ENCODE measurements at regions not wholly inside any gene's neighbourhood (a gene's known extent, or its start where the extent isn't known, plus 50 kb on each side); places are given as distances from the start of the nearest gene placed in this dataset.
"Not testable (repeated sequence)": the region's sequence is repeated elsewhere in the genome, so short reads cannot be mapped to it uniquely, and the experiment has no call there.

GRCh38 chr1:47690341-47691250 is 252.8 kb downstream of the FOXD2 start:
- no peaks in the 10 kb centered on the region for H3K27me3 ChIP-seq
- H3K27ac ChIP-seq, result no peak overlapping the region
- no peaks in the 10 kb centered on the region for H3K9me3 ChIP-seq
- TF ChIP-seq, protein P1, sequence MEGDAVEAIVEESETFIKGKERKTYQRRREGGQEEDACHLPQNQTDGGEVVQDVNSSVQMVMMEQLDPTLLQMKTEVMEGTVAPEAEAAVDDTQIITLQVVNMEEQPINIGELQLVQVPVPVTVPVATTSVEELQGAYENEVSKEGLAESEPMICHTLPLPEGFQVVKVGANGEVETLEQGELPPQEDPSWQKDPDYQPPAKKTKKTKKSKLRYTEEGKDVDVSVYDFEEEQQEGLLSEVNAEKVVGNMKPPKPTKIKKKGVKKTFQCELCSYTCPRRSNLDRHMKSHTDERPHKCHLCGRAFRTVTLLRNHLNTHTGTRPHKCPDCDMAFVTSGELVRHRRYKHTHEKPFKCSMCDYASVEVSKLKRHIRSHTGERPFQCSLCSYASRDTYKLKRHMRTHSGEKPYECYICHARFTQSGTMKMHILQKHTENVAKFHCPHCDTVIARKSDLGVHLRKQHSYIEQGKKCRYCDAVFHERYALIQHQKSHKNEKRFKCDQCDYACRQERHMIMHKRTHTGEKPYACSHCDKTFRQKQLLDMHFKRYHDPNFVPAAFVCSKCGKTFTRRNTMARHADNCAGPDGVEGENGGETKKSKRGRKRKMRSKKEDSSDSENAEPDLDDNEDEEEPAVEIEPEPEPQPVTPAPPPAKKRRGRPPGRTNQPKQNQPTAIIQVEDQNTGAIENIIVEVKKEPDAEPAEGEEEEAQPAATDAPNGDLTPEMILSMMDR (IDR thresholded peaks at IDR 0.05), result no peak
- TF ChIP-seq POLR2A (IDR thresholded peaks at IDR 0.05), result no peak
- H3K4me1 ChIP-seq, result no peaks in the 10 kb centered on the region
- no peaks in the 10 kb centered on the region for H3K36me3 ChIP-seq
- DNase-seq, result no peak
- no peak overlapping the region for H3K4me3 ChIP-seq

- H3K4me3 ChIP-seq, H3K9me3 ChIP-seq, H3K4me1 ChIP-seq, H3K27ac ChIP-seq, DNase-seq, H3K36me3 ChIP-seq, H3K27me3 ChIP-seq: not testable (repeated sequence)
Observed at GRCh38 chr1:47691293-47691692, 253.4 kb downstream of the FOXD2 start.

GRCh38 chr1:47692196-47692595 is 254.4 kb downstream of the FOXD2 start:
- H3K4me3 ChIP-seq, result no peak overlapping the region
- TF ChIP-seq, protein P1 (IDR thresholded peaks at IDR 0.05), result no peak
- no peak for TF ChIP-seq POLR2A (IDR thresholded peaks at IDR 0.05)
- H3K4me1 ChIP-seq, result no peaks in the 10 kb centered on the region
- DNase-seq, result no peak
- no peaks in the 10 kb centered on the region for H3K36me3 ChIP-seq
- no peak overlapping the region for H3K27ac ChIP-seq
- no peaks in the 10 kb centered on the region for H3K9me3 ChIP-seq
- H3K27me3 ChIP-seq, result no peaks in the 10 kb centered on the region

DNA sequence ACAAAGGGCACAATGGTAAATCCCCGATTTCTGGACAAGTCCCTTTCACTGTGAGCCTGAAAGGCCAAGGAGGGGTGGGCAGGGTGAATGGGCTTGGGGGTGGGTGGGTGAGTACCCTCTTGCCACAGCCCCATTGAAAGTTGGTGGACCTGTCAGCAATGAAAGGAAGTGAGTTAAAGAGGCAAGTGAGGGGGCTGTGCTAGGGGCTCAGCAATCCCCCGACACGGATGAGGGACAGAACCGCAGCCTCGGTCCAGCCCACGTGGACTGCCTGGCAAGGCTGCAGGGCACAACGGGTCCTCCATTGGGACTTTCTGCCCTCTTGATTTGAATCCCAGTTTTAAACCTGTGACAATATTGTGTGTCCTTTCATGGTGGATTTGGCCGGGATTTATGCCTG is 255.3 kb downstream of the FOXD2 start:
- Histone ChIP-seq H3K27ac (no peak overlapping the region), H3K27me3 (no peaks in the 10 kb centered on the region), H3K4me1 (no peaks in the 10 kb centered on the region), H3K4me3 (no peak overlapping the region), H3K9me3 (no peaks in the 10 kb centered on the region), H3K36me3 (no peaks in the 10 kb centered on the region)
- TF ChIP-seq, protein P1 (IDR thresholded peaks at IDR 0.05), result no peak
- TF ChIP-seq POLR2A (IDR thresholded peaks at IDR 0.05), result no peak
- DNase-seq, result no peak

- H3K4me3 ChIP-seq, result no peak overlapping the region
- no peaks in the 10 kb centered on the region for H3K27me3 ChIP-seq
- TF ChIP-seq, protein P1 (IDR thresholded peaks at IDR 0.05), result no peak
- TF ChIP-seq POLR2A (IDR thresholded peaks at IDR 0.05), result no peak
- no peaks in the 10 kb centered on the region for H3K36me3 ChIP-seq
- no peaks in the 10 kb centered on the region for H3K9me3 ChIP-seq
- no peaks in the 10 kb centered on the region for H3K4me1 ChIP-seq
- no peak for DNase-seq
- no peak overlapping the region for H3K27ac ChIP-seq
Observed at GRCh38 chr1:47694011-47694890, 256.4 kb downstream of the FOXD2 start.

DNA sequence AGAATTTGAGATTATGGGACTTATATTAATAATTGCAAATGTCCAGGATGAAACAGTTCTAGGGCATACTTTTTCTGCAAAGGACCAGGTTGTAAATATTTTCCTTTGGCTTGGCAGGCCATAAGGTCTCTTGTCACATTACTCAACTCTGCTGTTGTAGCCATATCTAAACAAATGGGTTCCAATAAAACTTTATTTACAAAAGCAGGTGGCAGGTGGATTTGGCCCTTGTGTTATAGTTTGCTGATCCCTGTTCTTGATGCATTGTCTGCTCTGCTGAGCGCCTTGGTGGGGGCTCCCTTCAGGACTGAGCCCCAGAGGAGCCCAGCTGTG is 258.5 kb downstream of the FOXD2 start:
- H3K27me3 ChIP-seq, result no peaks in the 10 kb centered on the region
- no peak overlapping the region for H3K4me3 ChIP-seq
- H3K36me3 ChIP-seq, result no peaks in the 10 kb centered on the region
- no peak overlapping the region for H3K27ac ChIP-seq
- no peaks in the 10 kb centered on the region for H3K4me1 ChIP-seq
- TF ChIP-seq, protein P1 (IDR thresholded peaks at IDR 0.05), result no peak
- no peak for TF ChIP-seq POLR2A (IDR thresholded peaks at IDR 0.05)
- DNase-seq, result no peak
- H3K9me3 ChIP-seq, result no peaks in the 10 kb centered on the region

Measured in Peyer's patch (tissue), 4 donors.